Right lobe of liver (tissue), 4 donors: ENCODE measurements at regions not wholly inside any gene's neighbourhood (a gene's known extent, or its start where the extent isn't known, plus 50 kb on each side); places are given as distances from the start of the nearest gene placed in this dataset.

Experiments
- CTCF ChIP-seq, 4 donors: fragments of 200-600 bp in 3 of 4; fragments of 450-650 bp in 1 of 4; IDR thresholded peaks; one replicate each; pipeline versions ENCODE4 v1.5.1 to v1.8.0; 2016 to 2022; ENCODE audit warnings: antibody characterized with exemption in 4 of 4, mild to moderate bottlenecking in 2 of 4
- POLR2A ChIP-seq: fragments of 450-650 bp; IDR thresholded peaks from one replicate; pipeline ENCODE4 v1.6.1; 2017; ENCODE audit warnings: antibody characterized with exemption, mild to moderate bottlenecking
- donor health status: DM: no; HTN: no; CAD: no.
- donor health status: DM: no; HTN: no; CAD: no.
- donor health status: DM: no; HTN: yes; CAD: no.

DNA sequence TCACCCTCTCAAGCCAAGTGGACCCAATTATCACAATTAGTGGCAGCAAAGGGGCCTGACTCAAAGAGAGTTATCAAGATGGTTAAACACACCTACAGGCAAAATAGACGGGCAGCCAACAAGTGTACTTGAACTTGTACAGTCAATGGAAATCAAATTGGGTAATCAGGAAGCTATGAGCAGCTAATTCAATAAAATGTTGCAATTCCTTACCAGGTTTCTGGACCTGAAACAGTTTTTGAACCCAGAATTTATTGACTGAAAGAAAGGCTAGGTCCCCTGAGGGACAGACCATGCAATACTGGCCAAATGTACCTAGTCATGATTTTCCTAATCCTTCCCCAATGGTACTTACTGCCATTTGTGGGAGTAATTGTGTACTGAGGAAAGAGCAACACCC lies 679.8 kb downstream of the EPM2A start:
- TF ChIP-seq CTCF (IDR thresholded peaks at IDR 0.05), result no peak
- TF ChIP-seq POLR2A, result no peak
